ENCODE measurements at regions not wholly inside any gene's neighbourhood (a gene's known extent, or its start where the extent isn't known, plus 50 kb on each side); places are given as distances from the start of the nearest gene placed in this dataset.

DNA sequence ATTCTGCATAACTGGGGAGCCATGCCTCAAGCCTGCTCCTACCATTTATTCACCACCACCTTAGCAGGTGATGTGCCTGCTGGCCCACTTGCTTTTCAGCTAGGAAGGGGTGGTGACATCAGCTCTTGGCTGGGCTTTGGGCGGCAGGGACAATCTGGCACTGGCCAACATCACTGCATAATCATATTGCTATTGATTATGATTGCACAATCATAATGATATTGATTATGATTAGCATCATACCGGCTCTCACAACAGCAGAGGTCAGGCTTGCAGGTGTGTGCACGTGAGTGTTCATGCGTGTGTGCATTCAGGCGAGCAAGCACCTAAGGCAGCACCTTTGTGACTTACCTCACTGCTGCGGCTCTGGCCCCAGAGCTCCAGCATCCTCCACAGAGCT, 273.8 kb downstream of the AJAP1 start:
- no peak overlapping the region for H3K4me3 ChIP-seq (ENCODE audit: control insufficient read depth, low read depth, low read length)
- TF ChIP-seq, protein P1, sequence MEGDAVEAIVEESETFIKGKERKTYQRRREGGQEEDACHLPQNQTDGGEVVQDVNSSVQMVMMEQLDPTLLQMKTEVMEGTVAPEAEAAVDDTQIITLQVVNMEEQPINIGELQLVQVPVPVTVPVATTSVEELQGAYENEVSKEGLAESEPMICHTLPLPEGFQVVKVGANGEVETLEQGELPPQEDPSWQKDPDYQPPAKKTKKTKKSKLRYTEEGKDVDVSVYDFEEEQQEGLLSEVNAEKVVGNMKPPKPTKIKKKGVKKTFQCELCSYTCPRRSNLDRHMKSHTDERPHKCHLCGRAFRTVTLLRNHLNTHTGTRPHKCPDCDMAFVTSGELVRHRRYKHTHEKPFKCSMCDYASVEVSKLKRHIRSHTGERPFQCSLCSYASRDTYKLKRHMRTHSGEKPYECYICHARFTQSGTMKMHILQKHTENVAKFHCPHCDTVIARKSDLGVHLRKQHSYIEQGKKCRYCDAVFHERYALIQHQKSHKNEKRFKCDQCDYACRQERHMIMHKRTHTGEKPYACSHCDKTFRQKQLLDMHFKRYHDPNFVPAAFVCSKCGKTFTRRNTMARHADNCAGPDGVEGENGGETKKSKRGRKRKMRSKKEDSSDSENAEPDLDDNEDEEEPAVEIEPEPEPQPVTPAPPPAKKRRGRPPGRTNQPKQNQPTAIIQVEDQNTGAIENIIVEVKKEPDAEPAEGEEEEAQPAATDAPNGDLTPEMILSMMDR (IDR thresholded peaks at IDR 0.05; ENCODE audit: control insufficient read depth, insufficient read depth, low read depth, low read length, missing control alignments): no peak
- no peak for DNase-seq (ENCODE audit: low read depth)

DNA sequence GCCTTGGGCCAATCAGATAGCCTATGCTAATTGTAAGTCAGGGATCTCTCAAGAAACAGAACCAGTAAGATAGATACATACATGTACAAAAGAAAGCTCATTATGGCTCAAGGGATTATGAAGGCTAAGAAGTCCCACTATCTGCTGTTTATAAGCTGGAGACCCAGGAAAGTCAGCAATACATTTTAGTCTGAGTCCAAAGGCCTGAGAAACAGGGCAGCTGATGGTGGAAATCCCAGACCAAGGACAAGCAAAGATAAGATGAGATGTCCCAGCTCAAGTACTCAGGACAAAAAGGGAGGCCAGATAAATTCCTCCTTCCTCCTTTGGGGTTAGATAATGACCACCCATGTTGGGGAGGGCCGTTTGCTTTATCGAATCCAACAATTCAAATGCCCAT, 269.9 kb downstream of the AJAP1 start:
- no peak for DNase-seq (ENCODE audit: low read depth)
- TF ChIP-seq, protein P1 (IDR thresholded peaks at IDR 0.05; ENCODE audit: control insufficient read depth, insufficient read depth, low read depth, low read length, missing control alignments): no peak
- no peak overlapping the region for H3K4me3 ChIP-seq (ENCODE audit: control insufficient read depth, low read depth, low read length)

DNA sequence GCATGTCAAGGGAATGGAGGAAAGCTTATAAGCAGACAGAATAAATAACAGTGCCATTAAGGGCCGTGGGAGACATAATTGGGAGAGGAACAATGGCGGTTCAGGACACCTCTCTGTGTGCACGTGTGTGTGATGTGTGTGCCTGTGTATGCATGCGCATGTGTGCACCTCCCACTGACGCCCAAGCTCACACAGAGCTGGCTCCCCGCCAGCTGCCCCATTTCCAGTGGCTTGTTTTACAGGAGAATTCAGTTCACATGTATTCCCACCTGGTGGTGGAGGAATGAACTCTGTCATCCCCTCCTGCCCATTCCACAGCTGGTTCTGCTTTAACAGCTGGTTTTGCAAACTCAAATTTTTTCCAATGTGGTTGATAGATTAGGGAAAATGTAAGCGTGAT, 262.2 kb downstream of the AJAP1 start:
- DNase-seq (ENCODE audit: low read depth): no peak
- no peak overlapping the region for H3K4me3 ChIP-seq (ENCODE audit: control insufficient read depth, low read depth, low read length)
- TF ChIP-seq, protein P1 (IDR thresholded peaks at IDR 0.05; ENCODE audit: control insufficient read depth, insufficient read depth, low read depth, low read length, missing control alignments): no peak

DNA sequence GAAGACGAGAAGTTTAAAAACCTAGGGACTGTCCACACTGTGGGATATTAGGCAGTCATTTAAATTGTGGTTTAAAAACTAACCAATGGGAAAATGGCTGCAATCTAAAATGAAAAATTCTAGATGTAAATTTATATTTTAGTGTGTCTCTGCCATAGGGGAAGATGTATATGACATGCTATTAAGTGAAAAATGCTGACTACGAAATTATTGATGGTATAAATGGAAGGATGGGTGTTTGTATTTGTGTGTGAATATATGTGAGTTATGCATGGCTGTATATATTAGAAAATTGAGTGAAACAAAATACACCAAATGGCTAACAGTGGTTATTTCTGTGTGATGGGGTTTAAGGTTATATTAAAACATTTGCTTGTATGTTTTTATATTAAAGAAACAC, 260.7 kb downstream of the AJAP1 start:
- DNase-seq (ENCODE audit: low read depth): no peak
- no peak overlapping the region for H3K4me3 ChIP-seq (ENCODE audit: control insufficient read depth, low read depth, low read length)
- TF ChIP-seq, protein P1 (IDR thresholded peaks at IDR 0.05; ENCODE audit: control insufficient read depth, insufficient read depth, low read depth, low read length, missing control alignments): no peak

DNA sequence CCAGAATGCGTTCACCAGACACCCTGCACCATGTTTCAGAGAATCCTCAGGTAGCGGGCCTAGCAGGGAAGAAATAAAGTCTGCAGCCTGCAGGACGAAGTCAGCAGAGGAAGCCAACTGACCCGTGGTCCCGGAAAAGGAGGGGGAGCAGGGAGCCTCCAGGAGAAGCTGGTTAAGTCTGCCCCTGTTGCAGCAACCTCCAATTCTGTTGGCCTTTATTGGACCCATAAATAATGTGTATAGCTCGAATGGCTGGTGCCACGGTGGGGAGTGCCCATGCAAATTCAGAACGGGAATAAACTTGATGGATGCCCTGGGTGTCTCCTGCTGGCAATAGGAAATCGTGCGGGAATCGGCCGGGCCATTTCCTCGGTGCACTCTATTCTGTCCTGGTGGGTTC, 254.1 kb downstream of the AJAP1 start:
- TF ChIP-seq, protein P1 (IDR thresholded peaks at IDR 0.05; ENCODE audit: control insufficient read depth, insufficient read depth, low read depth, low read length, missing control alignments): no peak
- H3K4me3 ChIP-seq (ENCODE audit: control insufficient read depth, low read depth, low read length): no peak overlapping the region
- DNase-seq (ENCODE audit: low read depth): no peak

DNA sequence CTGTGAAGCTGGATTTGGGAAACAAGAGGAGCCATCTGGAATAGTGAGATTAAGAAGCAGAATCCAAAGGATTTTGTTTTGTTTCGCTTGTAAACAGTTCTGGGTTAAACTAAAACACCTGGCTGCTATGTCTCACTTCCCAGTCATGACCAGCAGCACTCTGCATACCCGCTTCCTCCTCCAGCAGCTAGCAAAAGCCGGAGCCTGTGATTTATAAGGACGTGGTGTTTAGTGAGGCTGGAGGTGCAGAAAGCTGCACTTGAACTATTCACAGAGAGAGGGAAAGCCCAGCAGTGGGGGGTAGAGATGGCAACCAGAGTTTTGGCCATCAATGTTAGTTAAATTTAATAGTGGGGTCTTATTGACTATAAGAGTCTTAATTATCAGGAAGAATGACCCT, 240.2 kb downstream of the AJAP1 start:
- no peak overlapping the region for H3K4me3 ChIP-seq (ENCODE audit: control insufficient read depth, low read depth, low read length)
- no peak for DNase-seq (ENCODE audit: low read depth)
- TF ChIP-seq, protein P1 (IDR thresholded peaks at IDR 0.05; ENCODE audit: control insufficient read depth, insufficient read depth, low read depth, low read length, missing control alignments): no peak

DNA sequence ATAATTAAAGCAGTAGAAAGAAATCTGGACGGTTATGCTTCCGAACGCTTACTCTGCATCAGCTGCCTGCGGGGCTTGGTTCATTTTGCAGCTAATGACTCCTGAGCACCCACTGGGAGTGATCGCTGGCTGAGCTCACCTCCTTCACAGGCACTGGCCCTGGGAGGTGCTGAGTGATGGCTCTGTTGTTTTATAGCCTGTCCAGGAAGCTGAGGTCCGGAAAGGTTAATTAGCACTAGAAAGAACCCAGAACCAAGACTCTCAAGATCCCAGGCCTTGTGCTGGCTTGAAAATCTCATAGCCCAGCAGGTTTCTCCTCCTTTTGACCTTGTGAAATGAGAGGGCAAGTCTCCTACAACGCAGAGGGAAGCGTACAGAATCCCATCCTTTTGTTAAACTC, 226.2 kb downstream of the AJAP1 start:
- H3K4me3 ChIP-seq (ENCODE audit: control insufficient read depth, low read depth, low read length): no peak overlapping the region
- TF ChIP-seq, protein P1 (IDR thresholded peaks at IDR 0.05; ENCODE audit: control insufficient read depth, insufficient read depth, low read depth, low read length, missing control alignments): no peak
- DNase-seq (ENCODE audit: low read depth): no peak
